ENCODE measurements at regions not wholly inside any gene's neighbourhood (a gene's known extent, or its start where the extent isn't known, plus 50 kb on each side); places are given as distances from the start of the nearest gene placed in this dataset.

GRCh38 chr15:66955001-66955516, 110.3 kb upstream of the SMAD3 start (continued):
- TF ChIP-seq ATF4 (CRISPR knock-in tag; IDR thresholded peaks at IDR 0.05): no peak

GRCh38 chr15:66955871-66956585, 109.4 kb upstream of the SMAD3 start:
- CTCF ChIA-PET (ENCODE audit: low intra/inter-chr PET ratio): no interaction called here
- in situ Hi-C loops (cut with MboI): no loop called here

More at GRCh38 chr15:66955871-66956585, 109.4 kb upstream of the SMAD3 start:
- Histone ChIP-seq H3K79me2 (ENCODE audit: control insufficient read depth, insufficient read depth, low read length) (no peaks in the 10 kb centered on the region), H3K27me3 (ENCODE audit: control insufficient read depth in 2 of 2, insufficient read depth in 2 of 2, low read length in 2 of 2) (peaks cover 0 to 6% of the 10 kb centered on the region in 2 experiments; a peak in 1 of 5 replicates), H3K27ac (ENCODE audit: extremely low read depth, low read depth, low read length) (no peak overlapping the region), H3K4me2 (ENCODE audit: insufficient read depth, low read length) (no peak overlapping the region), H3K36me3 (ENCODE audit: control insufficient read depth, insufficient read depth, low read length) (no peaks in the 10 kb centered on the region), H2AFZ (ENCODE audit: low read depth, low read length) (no peak overlapping the region), H3K9ac (ENCODE audit: insufficient read depth in 1 of 2, low read depth in 2 of 2, low read length in 2 of 2) (no peak overlapping the region), H3K9me3 (replicated peaks; ENCODE audit: control insufficient read depth, insufficient read depth, low read depth, low read length) (no peaks in the 10 kb centered on the region), H3K9me1 (ENCODE audit: control insufficient read depth, insufficient read depth, low read length) (no peaks in the 10 kb centered on the region), H4K20me1 (replicated peaks; ENCODE audit: control insufficient read depth, insufficient read depth, low read length) (no peaks in the 10 kb centered on the region), H3K4me3 (no peak overlapping the region), H3K4me1 (replicated peaks in 1 of 2; ENCODE audit: control insufficient read depth in 2 of 2, insufficient read depth in 2 of 2, low read length in 2 of 2) (peaks cover 0 to 3% of the 10 kb centered on the region in 2 experiments; a peak in 1 of 5 replicates)
- no TSS peak for BruUV-seq (replicated peaks)
- FAIRE-seq (no peak), DNase-seq (ENCODE audit: extremely low read depth in 1 of 4, low spot score in 3 of 4) (no peak), ATAC-seq (no peak)
- POLR2A ChIA-PET: interaction anchor here (1.2 to 1.6 kb wide), 2 partner anchors 7 to 9 kb away, joined by 3 to 5 read pairs; no protein-coding TSS in a partner anchor
- TF ChIP-seq JUN (IDR thresholded peaks at IDR 0.05; ENCODE audit: borderline replicate concordance, low read depth, low read length) (no peak), JUN (CRISPR knock-in tag; IDR thresholded peaks at IDR 0.05; ENCODE audit: borderline replicate concordance) (no peak), PHF20 (IDR thresholded peaks at IDR 0.05; ENCODE audit: partially characterized antibody) (no peak), EHMT2 (IDR thresholded peaks at IDR 0.05) (no peak), SAFB (IDR thresholded peaks at IDR 0.05; ENCODE audit: borderline replicate concordance, low read depth, low read length) (no peak), SRF (CRISPR knock-in tag; IDR thresholded peaks at IDR 0.05) (no peak), RBM34 (IDR thresholded peaks at IDR 0.05; ENCODE audit: borderline replicate concordance, insufficient read depth, low read length) (no peak), ETV6 (IDR thresholded peaks at IDR 0.05; ENCODE audit: borderline replicate concordance in 1 of 2, low read depth in 2 of 2, low read length in 1 of 2) (no peak), ETV6 (CRISPR knock-in tag; IDR thresholded peaks at IDR 0.05; ENCODE audit: borderline replicate concordance) (no peak), MEF2A (IDR thresholded peaks at IDR 0.05; ENCODE audit: control insufficient read depth, low read depth, low read length) (no peak), BHLHE40 (IDR thresholded peaks at IDR 0.05; ENCODE audit: low read length) (no peak), CBFB (CRISPR knock-in tag; IDR thresholded peaks at IDR 0.05) (no peak)
- WGBS (ENCODE audit: insufficient coverage, low coverage, missing lambda C conversion rate): 9% methylated on average over 2 of the region's 2 CpGs
- intact Hi-C loops (cut with micrococcal nuclease): no loop called here
